GM18951 (cell line): ENCODE measurements at regions not wholly inside any gene's neighbourhood (a gene's known extent, or its start where the extent isn't known, plus 50 kb on each side); places are given as distances from the start of the nearest gene placed in this dataset.

ENCODE experiments used
- POLR2A ChIP-seq: IDR thresholded peaks from 4 replicates; pipeline ENCODE4 v1.6.1; 2011; ENCODE audit warnings: mild to moderate bottlenecking; ENCODE audit not compliant: insufficient read length, insufficient read depth; ENCODE audit errors: extremely low read depth
- in situ Hi-C: fragments of 300-500 bp; cut with MboI; formaldehyde crosslinking; loops from one replicate; pipeline ENCODE4 v1.12.0; 2022; ENCODE audit warnings: low sequenced_read_pairs, mixed read lengths, inconsistent platforms; ENCODE audit not compliant: unreplicated experiment

DNA sequence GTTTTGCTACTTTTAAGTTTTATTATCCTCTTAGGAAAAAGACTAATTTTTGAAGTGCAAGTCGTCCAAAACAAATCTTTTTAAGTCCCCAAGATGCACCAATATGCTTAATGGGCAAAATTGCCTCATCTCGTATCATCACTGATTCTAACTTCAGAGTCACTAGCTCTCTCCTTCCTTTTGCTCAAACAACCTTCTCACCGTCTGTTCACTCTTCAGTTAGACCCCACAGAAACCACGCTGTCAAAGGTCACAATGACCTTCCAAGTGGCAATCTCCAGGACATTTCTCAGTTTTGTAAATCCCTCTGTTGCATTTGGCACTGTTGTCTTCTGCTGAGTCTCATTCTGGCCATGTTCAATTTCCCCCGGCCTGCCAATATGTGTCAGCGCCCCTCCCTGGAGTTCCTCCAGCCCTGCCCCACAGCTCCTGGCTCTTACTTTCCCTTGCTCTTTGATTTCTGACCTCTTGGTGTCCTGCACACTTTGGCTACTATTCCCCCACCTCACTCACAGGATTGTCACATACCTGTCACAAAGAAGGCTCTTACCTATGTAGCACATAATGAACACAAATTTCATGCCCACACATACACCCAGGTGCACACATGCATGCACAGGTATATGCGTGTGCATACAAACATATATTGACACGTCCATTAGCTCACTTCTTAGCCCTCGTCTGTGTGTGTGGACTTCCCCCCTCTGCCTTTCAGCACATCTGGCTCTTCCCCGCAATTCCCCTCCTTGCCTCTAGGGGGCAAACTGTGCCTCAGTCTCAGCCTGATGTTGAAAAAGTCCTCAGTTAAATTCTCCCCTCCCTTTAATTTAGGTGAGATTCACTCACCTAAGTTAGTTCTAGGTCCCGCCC, 354.0 kb upstream of the DUSP10 start:
- in situ Hi-C loops, result no loop called here
- no peak for TF ChIP-seq POLR2A

GRCh38 chr1:222093518-222093917, 351.6 kb upstream of the DUSP10 start:
- in situ Hi-C loops, result no loop called here

GRCh38 chr1:222090103-222090502, 348.2 kb upstream of the DUSP10 start:
- TF ChIP-seq POLR2A, result no peak
- in situ Hi-C loops, result no loop called here

More at GRCh38 chr1:222093518-222093917, 351.6 kb upstream of the DUSP10 start:
- no peak for TF ChIP-seq POLR2A

- TF ChIP-seq POLR2A, result no peak
- in situ Hi-C loops, result no loop called here
Observed at GRCh38 chr1:222087221-222087920, 345.5 kb upstream of the DUSP10 start.

DNA sequence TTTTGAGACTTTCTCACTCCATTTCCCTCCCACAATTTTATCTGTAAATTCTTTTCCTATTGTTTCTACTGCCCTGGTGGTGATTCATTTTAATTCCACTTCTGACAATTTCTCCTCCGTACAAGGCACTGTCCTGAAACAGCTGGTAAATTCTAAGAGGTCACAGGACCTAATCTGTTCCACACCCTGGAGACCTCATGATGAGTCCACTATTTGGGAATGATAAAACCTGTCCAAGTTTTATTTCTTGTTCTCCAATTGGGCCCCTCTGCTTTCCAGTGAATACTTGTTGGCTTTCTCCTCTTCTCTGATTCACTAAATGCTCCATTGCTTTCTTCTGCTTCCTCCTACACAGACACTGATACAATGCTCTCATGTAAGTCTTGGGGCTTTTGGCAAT, 343.1 kb upstream of the DUSP10 start:
- TF ChIP-seq POLR2A, result no peak
- in situ Hi-C loops, result no loop called here

GRCh38 chr1:222084048-222084447, 342.2 kb upstream of the DUSP10 start:
- TF ChIP-seq POLR2A, result no peak
- in situ Hi-C loops, result no loop called here

DNA sequence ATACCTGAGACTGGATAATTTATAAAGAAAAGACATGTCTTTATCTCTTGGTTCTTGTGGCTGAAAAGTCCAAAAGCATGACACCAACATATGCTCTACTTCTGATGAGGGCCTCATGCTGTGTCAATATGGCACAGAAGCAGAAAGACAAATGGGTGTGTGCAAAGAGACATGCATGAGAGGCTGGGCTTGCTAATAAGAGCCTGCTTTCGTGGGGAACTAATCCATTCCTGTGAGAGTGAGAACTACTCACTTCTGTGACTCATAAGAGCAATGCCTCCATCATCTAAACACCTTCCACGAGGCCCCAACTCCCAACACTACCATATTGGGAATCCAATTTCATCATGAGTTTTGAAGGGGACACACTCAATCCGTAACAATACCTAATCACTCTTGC, 340.0 kb upstream of the DUSP10 start:
- TF ChIP-seq POLR2A, result no peak
- in situ Hi-C loops, result no loop called here

DNA sequence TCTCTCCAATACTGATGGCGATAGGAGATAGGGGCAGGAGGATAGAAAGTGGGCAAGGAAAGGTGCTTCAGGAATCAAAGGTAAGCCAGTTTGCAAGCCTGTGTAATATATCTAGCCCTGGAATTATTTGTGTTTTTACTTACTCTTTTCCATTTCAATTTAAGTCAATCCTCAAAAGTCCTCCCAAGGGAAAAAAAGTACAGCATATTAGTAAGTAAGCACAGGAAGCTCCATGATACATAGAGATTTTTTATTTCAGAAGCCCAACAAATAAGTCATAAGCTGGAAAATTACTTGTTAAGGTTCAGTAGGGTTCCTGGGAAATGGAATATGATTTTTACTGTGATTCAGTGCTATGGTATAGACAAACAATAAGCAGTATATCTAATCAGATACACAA, 337.7 kb upstream of the DUSP10 start:
- TF ChIP-seq POLR2A, result no peak
- in situ Hi-C loops, result no loop called here

- in situ Hi-C loops, result no loop called here
Observed at GRCh38 chr1:222077206-222077605, 335.3 kb upstream of the DUSP10 start.

DNA sequence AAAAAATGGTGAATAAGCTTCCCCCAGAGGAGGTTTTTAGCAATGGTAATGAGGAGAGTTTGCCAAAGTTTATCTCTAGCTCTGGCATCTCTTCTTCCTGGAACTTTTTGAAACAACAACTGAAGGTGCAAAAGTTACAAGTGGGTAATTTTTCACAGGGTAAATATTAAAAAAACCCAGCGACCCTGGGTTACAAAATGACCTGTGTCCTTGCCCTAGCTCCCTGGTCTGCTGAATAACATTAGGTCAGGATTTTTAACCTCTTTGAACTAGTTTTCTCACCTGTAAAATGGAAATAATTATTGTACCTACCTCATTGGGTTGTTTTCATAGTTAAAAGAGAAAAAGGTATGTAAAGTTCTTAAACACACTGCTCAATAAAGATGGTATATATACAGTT, 332.4 kb upstream of the DUSP10 start:
- in situ Hi-C loops, result no loop called here
- no peak for TF ChIP-seq POLR2A

More at GRCh38 chr1:222077206-222077605, 335.3 kb upstream of the DUSP10 start:
- TF ChIP-seq POLR2A, result no peak

DNA sequence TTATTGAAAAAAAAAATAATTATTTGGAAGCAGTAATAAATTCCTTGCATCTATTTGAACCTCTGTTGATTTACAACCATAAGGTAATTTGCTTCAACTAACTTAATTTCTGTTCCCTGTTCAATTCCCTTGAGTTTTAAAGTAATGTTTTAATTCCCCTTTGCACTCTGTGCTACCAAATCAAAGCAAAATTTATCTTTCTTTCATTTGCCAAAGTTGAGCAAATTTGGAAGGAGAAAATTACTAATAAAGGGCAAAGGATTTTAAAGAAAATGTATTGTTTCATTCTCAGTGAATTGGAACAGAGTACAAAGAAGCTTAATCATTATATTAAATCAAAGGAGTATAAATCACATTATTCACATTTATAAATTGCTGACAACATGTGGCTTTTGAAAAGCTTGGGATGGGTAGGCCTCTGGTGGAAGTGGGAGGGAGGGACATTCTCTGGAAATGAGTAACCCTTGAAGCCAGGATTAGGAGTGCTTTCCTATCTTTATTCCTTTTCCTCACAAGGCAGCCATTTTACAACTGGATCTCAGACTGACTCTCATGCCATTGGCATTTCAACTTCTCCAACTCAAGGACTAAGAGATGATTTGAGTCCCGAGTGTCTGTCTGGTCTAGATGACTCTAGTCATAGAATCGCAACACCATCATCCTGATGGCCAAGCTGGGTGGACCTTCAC, 331.6 kb upstream of the DUSP10 start:
- TF ChIP-seq POLR2A, result no peak
- in situ Hi-C loops, result no loop called here

GRCh38 chr1:222071387-222071786, 329.5 kb upstream of the DUSP10 start:
- in situ Hi-C loops, result no loop called here
- no peak for TF ChIP-seq POLR2A

GRCh38 chr1:222068937-222069336, 327.0 kb upstream of the DUSP10 start:
- in situ Hi-C loops, result no loop called here
- no peak for TF ChIP-seq POLR2A

DNA sequence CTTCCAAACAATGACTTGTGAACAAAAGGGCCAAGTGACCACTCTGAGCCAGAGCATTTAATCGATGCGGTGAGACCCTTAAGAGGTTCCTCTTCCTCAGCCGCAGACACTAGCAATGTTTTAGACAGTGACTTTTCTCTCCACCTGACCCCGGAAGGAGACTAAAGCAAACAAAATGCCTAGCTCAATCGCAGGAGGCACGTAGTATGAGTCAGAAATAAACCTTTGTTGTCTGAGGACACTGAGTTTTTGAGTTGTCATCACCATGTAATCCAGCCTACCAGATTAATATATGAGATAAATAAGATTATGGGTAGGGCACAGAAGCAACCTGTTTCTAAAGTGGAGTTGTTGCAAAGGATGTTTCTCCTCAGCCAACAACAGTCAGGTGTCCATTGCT, 326.2 kb upstream of the DUSP10 start:
- in situ Hi-C loops, result no loop called here
- no peak for TF ChIP-seq POLR2A

GRCh38 chr1:222066539-222066938, 324.6 kb upstream of the DUSP10 start:
- in situ Hi-C loops, result no loop called here
- TF ChIP-seq POLR2A, result no peak
